ENCODE measurements at regions not wholly inside any gene's neighbourhood (a gene's known extent, or its start where the extent isn't known, plus 50 kb on each side); places are given as distances from the start of the nearest gene placed in this dataset.

DNA sequence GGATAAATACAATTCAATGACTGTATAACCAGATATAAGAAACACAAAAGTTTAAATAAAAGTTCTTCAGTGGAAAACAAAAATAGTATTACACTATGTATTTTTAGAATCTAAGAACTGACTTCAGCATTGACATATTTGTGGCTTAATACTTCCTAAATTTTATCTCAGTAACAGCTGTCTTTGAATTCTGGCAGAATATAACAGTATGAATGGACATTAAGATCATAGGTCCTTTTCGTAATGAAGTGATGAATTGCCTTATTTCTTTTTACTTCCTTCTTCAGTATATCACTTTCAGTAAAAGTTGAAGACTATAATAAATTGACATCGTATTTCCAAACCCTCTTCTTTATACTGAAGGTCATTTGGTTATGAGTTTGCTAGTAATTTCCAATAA, 1030.0 kb downstream of the MRPL39 start:
- no peak overlapping the region for H2AK5ac ChIP-seq (ENCODE audit: low read length)
- no peaks in the 10 kb centered on the region for H3K9me3 ChIP-seq (ENCODE audit: insufficient read depth, low read depth, low read length)
- no peaks in the 10 kb centered on the region for H3K36me3 ChIP-seq (ENCODE audit: control insufficient read depth in 1 of 2, insufficient read depth in 2 of 2, low read length in 2 of 2)
- no peak overlapping the region for H3K4me3 ChIP-seq (ENCODE audit: low read depth, low read length)
- no peak overlapping the region for H2BK5ac ChIP-seq (ENCODE audit: low read depth, low read length, poor library complexity)
- H3K79me2 ChIP-seq (ENCODE audit: control insufficient read depth, insufficient read depth, low read length, poor library complexity), result no peaks in the 10 kb centered on the region
- no peak overlapping the region for H3K23ac ChIP-seq (ENCODE audit: low read length)
- no peaks in the 10 kb centered on the region for H3K27me3 ChIP-seq (ENCODE audit: insufficient read depth, low read length)
- H2BK12ac ChIP-seq (ENCODE audit: low read length), result no peak overlapping the region
- H2BK120ac ChIP-seq (ENCODE audit: insufficient read depth, low read length, poor library complexity), result no peak overlapping the region
- H3K18ac ChIP-seq (ENCODE audit: low read length), result no peak overlapping the region
- H3K4ac ChIP-seq (ENCODE audit: low read depth, low read length), result no peak overlapping the region
- no peak overlapping the region for H3K27ac ChIP-seq (ENCODE audit: low read depth, low read length)
- H3K14ac ChIP-seq (ENCODE audit: low read length), result no peak overlapping the region
- no CpG with 5 or more reads among the region's 2 CpGs for WGBS (ENCODE audit: extremely low coverage, insufficient coverage, insufficient read length)
- DNase-seq, result no peak
- H4K12ac ChIP-seq (ENCODE audit: low read depth, low read length), result no peak overlapping the region
- H3K4me1 ChIP-seq (ENCODE audit: control insufficient read depth in 1 of 2, insufficient read depth in 2 of 2, low read length in 2 of 2), result no peaks in the 10 kb centered on the region
- H3K4me2 ChIP-seq (ENCODE audit: low read length), result no peak overlapping the region
- H3K79me1 ChIP-seq (ENCODE audit: low read length), result no peaks in the 10 kb centered on the region
- H2AFZ ChIP-seq (ENCODE audit: insufficient read depth, low read length, poor library complexity), result no peak overlapping the region
- H4K91ac ChIP-seq (ENCODE audit: low read depth, low read length), result no peak overlapping the region
- no peak overlapping the region for H3K9ac ChIP-seq (ENCODE audit: low read length)
- H4K8ac ChIP-seq (ENCODE audit: low read depth, low read length), result no peak overlapping the region

DNA sequence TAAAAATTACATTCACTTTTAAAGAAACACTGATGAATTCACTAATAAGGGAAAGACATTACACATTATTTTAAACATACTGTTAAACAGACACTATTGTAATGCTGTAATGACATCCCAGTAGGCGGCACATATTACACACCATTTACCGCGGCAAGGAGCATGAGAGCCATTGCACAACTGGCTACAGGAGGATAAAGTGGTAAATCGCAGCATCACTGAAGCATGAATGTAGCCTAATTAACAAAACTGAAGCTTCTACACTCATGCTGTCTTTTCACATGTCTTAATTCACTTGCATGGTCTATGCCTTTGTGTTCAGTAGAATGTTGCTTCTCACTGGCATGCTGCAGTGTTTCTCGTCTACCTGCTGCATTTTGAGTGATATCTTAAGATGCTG, 1046.0 kb downstream of the MRPL39 start:
- Histone ChIP-seq H2AK5ac (ENCODE audit: low read length) (no peak overlapping the region), H3K36me3 (ENCODE audit: control insufficient read depth in 1 of 2, insufficient read depth in 2 of 2, low read length in 2 of 2) (no peaks in the 10 kb centered on the region), H3K4me3 (ENCODE audit: low read depth, low read length) (no peak overlapping the region), H3K23ac (ENCODE audit: low read length) (no peak overlapping the region), H3K27me3 (ENCODE audit: insufficient read depth, low read length) (no peaks in the 10 kb centered on the region), H3K9me3 (ENCODE audit: insufficient read depth, low read depth, low read length) (no peaks in the 10 kb centered on the region), H3K79me2 (ENCODE audit: control insufficient read depth, insufficient read depth, low read length, poor library complexity) (no peaks in the 10 kb centered on the region), H2BK120ac (ENCODE audit: insufficient read depth, low read length, poor library complexity) (no peak overlapping the region), H3K4me1 (ENCODE audit: control insufficient read depth in 1 of 2, insufficient read depth in 2 of 2, low read length in 2 of 2) (no peaks in the 10 kb centered on the region), H2BK12ac (ENCODE audit: low read length) (no peak overlapping the region), H2BK5ac (ENCODE audit: low read depth, low read length, poor library complexity) (no peak overlapping the region), H3K14ac (ENCODE audit: low read length) (no peak overlapping the region), H3K27ac (ENCODE audit: low read depth, low read length) (no peak overlapping the region), H3K4me2 (ENCODE audit: low read length) (no peak overlapping the region), H3K18ac (ENCODE audit: low read length) (no peak overlapping the region), H3K4ac (ENCODE audit: low read depth, low read length) (no peak overlapping the region), H4K12ac (ENCODE audit: low read depth, low read length) (no peak overlapping the region), H3K79me1 (ENCODE audit: low read length) (no peaks in the 10 kb centered on the region), H4K8ac (ENCODE audit: low read depth, low read length) (no peak overlapping the region), H2AFZ (ENCODE audit: insufficient read depth, low read length, poor library complexity) (no peak overlapping the region), H4K91ac (ENCODE audit: low read depth, low read length) (no peak overlapping the region), H3K9ac (ENCODE audit: low read length) (no peak overlapping the region)
- no CpG with 5 or more reads among the region's 5 CpGs for WGBS (ENCODE audit: extremely low coverage, insufficient coverage, insufficient read length)
- no peak for DNase-seq

- Histone ChIP-seq H3K18ac (ENCODE audit: low read length) (no peak overlapping the region), H3K4ac (ENCODE audit: low read depth, low read length) (no peak overlapping the region), H2BK12ac (ENCODE audit: low read length) (no peak overlapping the region), H2AFZ (ENCODE audit: insufficient read depth, low read length, poor library complexity) (no peak overlapping the region), H3K79me2 (ENCODE audit: control insufficient read depth, insufficient read depth, low read length, poor library complexity) (no peaks in the 10 kb centered on the region), H3K9ac (ENCODE audit: low read length) (no peak overlapping the region), H4K8ac (ENCODE audit: low read depth, low read length) (no peak overlapping the region), H3K4me1 (ENCODE audit: control insufficient read depth in 1 of 2, insufficient read depth in 2 of 2, low read length in 2 of 2) (no peaks in the 10 kb centered on the region), H3K23ac (ENCODE audit: low read length) (no peak overlapping the region), H2BK120ac (ENCODE audit: insufficient read depth, low read length, poor library complexity) (no peak overlapping the region), H3K4me2 (ENCODE audit: low read length) (no peak overlapping the region), H3K27ac (ENCODE audit: low read depth, low read length) (no peak overlapping the region), H4K12ac (ENCODE audit: low read depth, low read length) (no peak overlapping the region), H3K27me3 (ENCODE audit: insufficient read depth, low read length) (no peaks in the 10 kb centered on the region), H2BK5ac (ENCODE audit: low read depth, low read length, poor library complexity) (no peak overlapping the region), H2AK5ac (ENCODE audit: low read length) (no peak overlapping the region), H4K91ac (ENCODE audit: low read depth, low read length) (no peak overlapping the region), H3K36me3 (ENCODE audit: control insufficient read depth in 1 of 2, insufficient read depth in 2 of 2, low read length in 2 of 2) (no peaks in the 10 kb centered on the region), H3K4me3 (ENCODE audit: low read depth, low read length) (no peak overlapping the region), H3K9me3 (ENCODE audit: insufficient read depth, low read depth, low read length) (peaks cover 4% of the 10 kb centered on the region), H3K79me1 (ENCODE audit: low read length) (no peaks in the 10 kb centered on the region), H3K14ac (ENCODE audit: low read length) (no peak overlapping the region)
- no CpG with 5 or more reads among the region's 3 CpGs for WGBS (ENCODE audit: extremely low coverage, insufficient coverage, insufficient read length)
- DNase-seq, result no peak
Observed at GRCh38 chr21:24552491-24552890, 1054.8 kb downstream of the MRPL39 start.

GRCh38 chr21:24545807-24546361, 1061.4 kb downstream of the MRPL39 start:
- no peak overlapping the region for H3K9ac ChIP-seq (ENCODE audit: low read length)
- no peak overlapping the region for H3K4me3 ChIP-seq (ENCODE audit: low read depth, low read length)
- H4K8ac ChIP-seq (ENCODE audit: low read depth, low read length), result no peak overlapping the region
- H4K12ac ChIP-seq (ENCODE audit: low read depth, low read length), result no peak overlapping the region
- no peak overlapping the region for H2AFZ ChIP-seq (ENCODE audit: insufficient read depth, low read length, poor library complexity)
- no peaks in the 10 kb centered on the region for H3K79me2 ChIP-seq (ENCODE audit: control insufficient read depth, insufficient read depth, low read length, poor library complexity)
- H3K14ac ChIP-seq (ENCODE audit: low read length), result no peak overlapping the region
- H3K79me1 ChIP-seq (ENCODE audit: low read length), result no peaks in the 10 kb centered on the region
- WGBS (ENCODE audit: extremely low coverage, insufficient coverage, insufficient read length), result no CpG with 5 or more reads among the region's 4 CpGs
- H3K4me1 ChIP-seq (ENCODE audit: control insufficient read depth in 1 of 2, insufficient read depth in 2 of 2, low read length in 2 of 2), result no peaks in the 10 kb centered on the region
- H2AK5ac ChIP-seq (ENCODE audit: low read length), result no peak overlapping the region
- no peak for DNase-seq
- H3K4me2 ChIP-seq (ENCODE audit: low read length), result no peak overlapping the region
- H3K4ac ChIP-seq (ENCODE audit: low read depth, low read length), result no peak overlapping the region
- H3K27ac ChIP-seq (ENCODE audit: low read depth, low read length), result no peak overlapping the region
- no peak overlapping the region for H4K91ac ChIP-seq (ENCODE audit: low read depth, low read length)
- H3K9me3 ChIP-seq (ENCODE audit: insufficient read depth, low read depth, low read length), result no peaks in the 10 kb centered on the region
- H3K36me3 ChIP-seq (ENCODE audit: control insufficient read depth in 1 of 2, insufficient read depth in 2 of 2, low read length in 2 of 2), result no peaks in the 10 kb centered on the region
- no peaks in the 10 kb centered on the region for H3K27me3 ChIP-seq (ENCODE audit: insufficient read depth, low read length)
- no peak overlapping the region for H2BK5ac ChIP-seq (ENCODE audit: low read depth, low read length, poor library complexity)
- H2BK120ac ChIP-seq (ENCODE audit: insufficient read depth, low read length, poor library complexity), result no peak overlapping the region
- H3K18ac ChIP-seq (ENCODE audit: low read length), result no peak overlapping the region
- no peak overlapping the region for H2BK12ac ChIP-seq (ENCODE audit: low read length)
- H3K23ac ChIP-seq (ENCODE audit: low read length), result no peak overlapping the region
